Right lobe of liver (tissue), 6 donors: ENCODE measurements at regions not wholly inside any gene's neighbourhood (a gene's known extent, or its start where the extent isn't known, plus 50 kb on each side); places are given as distances from the start of the nearest gene placed in this dataset.

Experiments used
- ATAC-seq, 4 donors: fragments of 200-7000 bp; cut with Tn5 transposase; one replicate each; pipeline ENCODE4 v1.9.1; 2020; ENCODE audit warnings: mild to moderate bottlenecking in 4 of 4, moderate library complexity in 4 of 4
- DNase-seq, 3 donors: peaks; one replicate each; pipeline ENCODE4 v3.0.0-alpha.2; 2020
- H3K27ac ChIP-seq, 3 donors: fragments of 200-600 bp; one replicate each; pipeline ENCODE4 v1.8.0; 2022
- H3K27me3 ChIP-seq, 2 donors: fragments of 200-600 bp; one replicate each; pipeline ENCODE4 v1.8.0; 2022
- H3K36me3 ChIP-seq, 4 donors: fragments of 200-600 bp; sonication (generic) in 1 of 4; one replicate each; pipeline versions ENCODE4 v1.5.1 to v1.8.0; 2017 to 2022; ENCODE audit warnings: control low read depth in 1 of 4
- H3K4me1 ChIP-seq, 4 donors: fragments of 200-600 bp; sonication (generic) in 1 of 4; one replicate each; pipeline versions ENCODE4 v1.5.1 to v1.8.0; 2017 to 2022; ENCODE audit warnings: control low read depth in 1 of 4
- H3K4me3 ChIP-seq, 3 donors: fragments of 200-600 bp; one replicate each; pipeline ENCODE4 v1.8.0; 2022
- H3K9me3 ChIP-seq, 4 donors: fragments of 200-600 bp; sonication (generic) in 1 of 4; one replicate each; pipeline versions ENCODE4 v1.5.1 to v1.8.0; 2017 to 2022; ENCODE audit warnings: control low read depth in 1 of 4
- POLR2A ChIP-seq: fragments of 450-650 bp; IDR thresholded peaks from one replicate; pipeline ENCODE4 v1.6.1; 2017; ENCODE audit warnings: antibody characterized with exemption, mild to moderate bottlenecking
- WGBS: methylation state at CpG from one replicate; pipeline ENCODE4 v1.1.6; 2018; ENCODE audit warnings: low coverage, low lambda C conversion rate; ENCODE audit not compliant: insufficient coverage; ENCODE audit errors: missing lambda C conversion rate; 5-methylcytosine and 5-hydroxymethylcytosine counted together
- intact Hi-C, 2 donors: fragments of 100-400 bp; cut with DNase I; formaldehyde crosslinking; loops; one replicate each; pipeline versions ENCODE4 v1.11.2 to v1.14.1; 2022
- TF ChIP-seq, protein P1 (sequence below), 4 donors: fragments of 200-600 bp in 3 of 4; fragments of 450-650 bp in 1 of 4; IDR thresholded peaks; one replicate each; pipeline versions ENCODE4 v1.5.1 to v1.8.0; 2016 to 2022; ENCODE audit warnings: antibody characterized with exemption in 4 of 4, mild to moderate bottlenecking in 2 of 4
- donor health status: DM: no; HTN: yes; CAD: no.
- donor health status: DM: no; HTN: no; CAD: no.
- donor health status: DM: no; HTN: no; CAD: no.
- donor health status: DM: no; HTN: yes; CAD: no.
- donor health status: DM: no; HTN: yes; CAD: no.

DNA sequence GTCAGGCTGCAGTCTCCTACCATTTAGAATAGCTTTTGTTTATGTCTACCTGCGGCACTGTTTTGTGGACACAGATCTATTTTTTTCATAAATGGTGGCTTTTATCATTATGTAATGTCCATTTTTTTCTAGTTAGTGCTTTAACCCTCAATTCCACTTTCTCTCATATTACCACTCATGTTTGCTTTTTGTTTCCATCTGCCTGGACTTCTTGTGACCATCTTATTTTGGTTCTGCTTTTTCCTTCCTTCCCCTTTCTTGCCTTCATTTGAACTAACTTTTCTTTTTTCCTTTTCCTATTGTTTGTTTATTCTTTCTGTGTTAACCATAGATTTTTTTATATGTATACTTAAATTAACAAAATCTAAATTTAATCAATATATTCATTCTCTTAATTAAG lies 63.2 kb upstream of the SLC22A11 start:
- ATAC-seq (peak in 1 of 4 donors; percentile 31), DNase-seq (no peak)
- Histone ChIP-seq H3K27me3 (no peaks in the 10 kb centered on the region), H3K36me3 (no peaks in the 10 kb centered on the region), H3K9me3 (no peaks in the 10 kb centered on the region), H3K4me1 (no peaks in the 10 kb centered on the region), H3K4me3 (no peak overlapping the region), H3K27ac (no peak overlapping the region)
- 29% methylated on average over 1 of the region's 1 CpG for whole genome bisulfite sequencing
- intact Hi-C loops = no loop called here
- TF ChIP-seq, protein P1, sequence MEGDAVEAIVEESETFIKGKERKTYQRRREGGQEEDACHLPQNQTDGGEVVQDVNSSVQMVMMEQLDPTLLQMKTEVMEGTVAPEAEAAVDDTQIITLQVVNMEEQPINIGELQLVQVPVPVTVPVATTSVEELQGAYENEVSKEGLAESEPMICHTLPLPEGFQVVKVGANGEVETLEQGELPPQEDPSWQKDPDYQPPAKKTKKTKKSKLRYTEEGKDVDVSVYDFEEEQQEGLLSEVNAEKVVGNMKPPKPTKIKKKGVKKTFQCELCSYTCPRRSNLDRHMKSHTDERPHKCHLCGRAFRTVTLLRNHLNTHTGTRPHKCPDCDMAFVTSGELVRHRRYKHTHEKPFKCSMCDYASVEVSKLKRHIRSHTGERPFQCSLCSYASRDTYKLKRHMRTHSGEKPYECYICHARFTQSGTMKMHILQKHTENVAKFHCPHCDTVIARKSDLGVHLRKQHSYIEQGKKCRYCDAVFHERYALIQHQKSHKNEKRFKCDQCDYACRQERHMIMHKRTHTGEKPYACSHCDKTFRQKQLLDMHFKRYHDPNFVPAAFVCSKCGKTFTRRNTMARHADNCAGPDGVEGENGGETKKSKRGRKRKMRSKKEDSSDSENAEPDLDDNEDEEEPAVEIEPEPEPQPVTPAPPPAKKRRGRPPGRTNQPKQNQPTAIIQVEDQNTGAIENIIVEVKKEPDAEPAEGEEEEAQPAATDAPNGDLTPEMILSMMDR (IDR thresholded peaks at IDR 0.05) = no peak
- no peak for TF ChIP-seq POLR2A

DNA sequence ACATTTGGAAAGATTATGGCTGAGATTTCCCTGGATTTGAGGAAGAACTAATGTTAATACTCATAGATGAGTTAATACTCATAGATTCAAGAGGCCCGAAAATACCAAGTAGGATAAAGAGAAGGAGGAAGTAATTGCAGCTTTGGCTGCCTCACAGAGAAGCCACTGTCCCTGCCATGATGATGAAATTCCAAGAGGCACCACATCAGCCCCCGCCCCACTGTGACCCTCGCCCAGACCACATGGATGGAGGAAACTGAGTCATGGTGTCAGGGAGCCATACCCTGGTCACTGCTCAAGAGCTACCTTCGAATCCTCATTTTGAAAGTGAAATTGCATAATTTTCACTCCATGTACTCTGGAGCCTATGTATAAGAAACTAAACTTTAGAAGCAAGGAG lies 57.6 kb upstream of the SLC22A11 start:
- intact Hi-C loops = no loop called here
- Histone ChIP-seq H3K36me3 (no peaks in the 10 kb centered on the region), H3K27ac (no peak overlapping the region), H3K4me3 (no peak overlapping the region), H3K4me1 (no peaks in the 10 kb centered on the region), H3K27me3 (no peaks in the 10 kb centered on the region), H3K9me3 (no peaks in the 10 kb centered on the region)
- WGBS = 60% methylated on average over 2 of the region's 4 CpGs
- ATAC-seq (peak in 3 of 4 donors; percentile 38 to 44 (median 43)), DNase-seq (peak in 1 of 3 donors; percentile 42)
- TF ChIP-seq, protein P1 (IDR thresholded peaks at IDR 0.05) = no peak
- TF ChIP-seq POLR2A = no peak

DNA sequence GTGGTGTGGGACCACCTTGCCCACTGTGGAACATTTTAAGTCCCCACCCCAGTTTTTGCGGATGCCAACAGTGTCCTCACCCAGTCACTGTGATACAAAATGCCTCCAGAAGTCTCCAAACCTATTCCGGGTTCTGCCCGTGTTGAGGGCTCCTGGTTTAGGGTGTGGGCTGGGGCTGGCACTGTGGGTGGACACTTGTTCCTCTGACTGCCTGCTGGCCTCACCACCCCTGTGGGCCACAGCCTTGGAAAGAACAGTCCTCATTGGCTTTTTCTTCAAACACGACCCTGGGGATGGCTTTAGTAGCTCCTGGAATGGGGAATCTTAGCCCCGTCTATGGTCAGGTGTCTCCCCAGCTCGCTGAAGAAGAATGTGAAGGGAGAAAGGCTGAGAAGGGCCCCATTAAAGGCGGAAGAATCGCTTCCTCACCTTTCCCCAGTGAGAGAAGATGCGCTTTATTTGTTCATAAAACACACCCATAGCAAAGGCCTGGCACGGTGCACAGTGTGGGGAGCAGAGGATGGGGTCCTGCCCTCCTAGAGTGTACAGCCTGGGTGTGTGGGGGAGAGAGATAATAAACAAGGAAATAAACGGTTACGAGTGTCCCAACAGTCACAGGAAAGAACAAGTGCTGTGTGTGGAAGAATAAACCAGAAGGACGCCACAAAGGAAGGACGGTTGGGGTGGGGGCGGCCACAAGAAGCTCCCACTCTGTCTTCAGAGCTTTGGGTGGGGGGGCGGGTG lies 56.3 kb upstream of the SLC22A11 start:
- intact Hi-C loops = no loop called here
- ATAC-seq = peak in 1 of 4 donors; percentile 16

DNA sequence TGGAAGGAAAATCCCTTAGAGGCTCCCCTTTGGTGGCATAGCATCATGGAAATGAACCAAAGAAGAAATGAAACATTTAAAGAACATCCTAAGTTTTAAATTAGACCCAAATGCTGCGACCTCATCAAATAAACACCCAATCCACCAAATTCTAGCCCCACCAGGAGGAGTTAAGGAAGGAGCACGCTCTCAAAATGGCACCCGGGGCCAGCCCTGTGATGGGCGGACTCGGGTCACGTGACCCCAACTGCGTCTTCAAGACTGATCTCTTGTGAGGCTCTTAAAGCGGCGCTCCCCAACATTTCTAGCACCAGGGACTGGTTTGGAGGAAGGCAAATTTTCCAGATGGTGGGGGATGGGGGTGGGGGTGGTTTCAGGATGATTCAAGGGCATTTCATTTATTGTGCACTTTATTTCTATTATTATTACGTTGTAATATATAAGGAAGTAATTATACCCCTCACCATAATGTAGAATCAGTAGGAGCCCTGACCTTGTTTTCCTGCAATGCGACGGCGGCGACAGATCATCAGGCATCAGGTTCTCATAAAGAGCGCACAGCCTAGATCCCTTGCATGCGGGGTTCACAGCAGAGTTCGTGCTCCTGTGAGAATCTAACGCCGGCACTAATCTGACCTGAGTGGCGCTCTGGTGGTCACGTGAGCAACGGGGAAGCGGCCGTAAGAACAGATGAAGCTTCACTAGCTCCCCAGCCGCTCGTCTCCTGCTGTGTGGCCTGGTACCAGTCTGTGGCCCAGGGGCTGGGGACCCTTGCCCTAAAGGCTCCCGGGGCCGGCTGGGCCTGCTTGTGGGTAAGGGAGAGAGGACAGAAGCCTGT lies 55.3 kb upstream of the SLC22A11 start:
- 74% methylated on average over 19 of the region's 28 CpGs for WGBS
- H3K27ac ChIP-seq = no peak overlapping the region
- TF ChIP-seq, protein P1 (IDR thresholded peaks at IDR 0.05) = no peak
- TF ChIP-seq POLR2A = no peak
- ATAC-seq = no peak
- no peaks in the 10 kb centered on the region for H3K27me3 ChIP-seq
- no peak overlapping the region for H3K4me3 ChIP-seq
- H3K9me3 ChIP-seq = no peaks in the 10 kb centered on the region
- H3K36me3 ChIP-seq = no peaks in the 10 kb centered on the region
- DNase-seq = no peak
- intact Hi-C loops = no loop called here
- no peaks in the 10 kb centered on the region for H3K4me1 ChIP-seq

More for the DNA sequence above, 56.3 kb upstream of the SLC22A11 start:
- no peaks in the 10 kb centered on the region for H3K9me3 ChIP-seq
- DNase-seq = peak in 1 of 3 donors; percentile 9
- 53% methylated on average over 14 of the region's 16 CpGs for WGBS
- no peak overlapping the region for H3K4me3 ChIP-seq
- H3K36me3 ChIP-seq = no peaks in the 10 kb centered on the region
- no peak for TF ChIP-seq POLR2A
- TF ChIP-seq, protein P1 (IDR thresholded peaks at IDR 0.05) = no peak
- no peak overlapping the region for H3K27ac ChIP-seq
- H3K4me1 ChIP-seq = no peaks in the 10 kb centered on the region
- H3K27me3 ChIP-seq = no peaks in the 10 kb centered on the region
